Fibroblast of upper back skin (primary cell): ENCODE measurements at regions not wholly inside any gene's neighbourhood (a gene's known extent, or its start where the extent isn't known, plus 50 kb on each side); places are given as distances from the start of the nearest gene placed in this dataset.
A peak's percentile ranks its signal among the peaks of the same experiment; 100 is the strongest.

Experiments used
- DNase-seq: peaks from one replicate; pipeline ENCODE4 v3.0.0-alpha.2; 2013

DNA sequence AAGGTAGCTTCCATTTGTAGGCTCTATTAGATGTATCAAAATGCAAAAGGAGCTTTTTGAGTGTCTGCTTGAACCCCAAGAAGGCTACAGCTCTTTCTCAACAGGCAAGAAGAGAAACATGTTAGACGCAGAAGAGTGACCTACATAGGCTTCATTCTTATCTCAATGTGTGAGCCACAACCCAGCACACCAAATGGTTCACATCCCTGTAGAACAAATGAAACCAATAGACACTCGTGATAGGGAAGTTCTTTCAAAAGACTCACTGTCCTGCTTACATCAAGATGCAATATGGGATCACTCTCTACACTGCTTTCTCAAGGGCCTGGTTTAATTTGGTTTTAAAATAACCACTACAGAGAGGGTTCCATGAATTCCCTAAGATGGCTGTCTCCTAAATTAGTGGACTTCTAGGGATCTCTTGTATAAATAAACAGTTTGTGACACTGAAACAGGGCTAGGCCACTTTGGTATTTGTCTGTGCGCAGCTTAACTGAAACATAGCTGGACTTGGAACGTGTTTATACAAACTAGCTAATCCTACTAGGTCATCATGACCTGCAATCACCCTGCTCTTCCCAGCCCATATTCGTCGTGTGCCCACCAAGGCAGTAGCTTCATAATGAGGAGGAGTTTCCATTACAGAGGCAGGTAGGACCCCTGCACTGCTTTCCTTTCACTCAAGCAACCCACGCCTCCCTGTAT lies 225.4 kb upstream of the PREP start:
- DNase-seq, result no peak

DNA sequence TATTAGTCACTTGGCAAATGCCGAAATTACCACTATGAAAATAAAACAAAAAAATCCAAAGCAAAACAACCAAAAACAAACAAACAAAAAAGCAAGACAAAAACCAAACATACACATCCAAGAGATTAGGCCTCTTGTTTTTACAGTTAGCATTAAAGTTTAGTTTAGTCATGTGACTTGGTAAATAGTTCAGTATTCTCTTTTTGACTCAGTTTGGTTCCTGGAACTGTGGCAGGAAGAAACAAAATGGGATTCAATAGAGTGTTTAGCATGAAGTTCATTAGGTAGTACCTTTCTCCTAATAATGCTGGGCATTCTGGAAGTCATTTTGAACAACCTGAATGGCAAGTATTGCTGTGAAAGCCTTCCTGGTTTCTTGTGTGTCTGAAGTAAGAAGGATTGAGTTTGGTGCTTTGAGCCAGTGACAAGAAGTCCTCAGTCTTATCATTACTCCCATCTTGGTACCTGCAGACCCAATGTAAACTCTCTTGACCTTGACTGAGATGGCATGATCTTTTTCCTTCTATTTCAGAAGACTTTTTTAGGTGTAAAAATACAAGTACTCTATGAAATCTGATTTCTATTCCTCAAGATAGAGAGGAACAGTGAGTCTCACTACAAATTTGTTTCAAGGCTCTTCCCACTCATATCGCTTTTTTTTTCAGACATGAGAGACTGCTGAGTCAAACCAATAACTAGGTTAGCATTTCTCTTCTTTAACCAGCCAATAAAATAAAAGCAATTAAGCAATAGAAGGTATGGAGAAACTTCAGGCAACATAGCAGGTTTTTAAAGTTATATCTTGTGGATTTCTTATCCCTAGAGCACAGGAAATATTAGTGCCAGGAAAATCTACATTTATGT lies 223.6 kb upstream of the PREP start:
- no peak for DNase-seq

DNA sequence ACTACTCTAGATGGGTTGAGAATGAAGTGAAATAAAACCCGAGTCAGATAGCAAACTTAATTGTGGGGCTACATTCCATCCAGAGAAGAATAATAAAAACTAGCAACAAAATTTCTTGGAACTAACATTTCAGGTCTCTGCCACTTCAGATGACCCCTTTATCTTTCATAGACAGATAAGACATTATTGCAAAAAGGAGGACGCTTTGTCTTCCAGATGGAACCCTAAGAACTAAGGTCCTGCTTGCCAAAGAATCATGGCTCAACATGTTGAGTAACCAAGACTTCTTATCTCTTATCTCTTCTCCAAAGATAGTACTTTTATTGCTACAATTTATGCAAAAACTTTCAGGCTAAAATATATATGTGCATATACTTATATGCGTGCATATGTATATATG lies 221.1 kb upstream of the PREP start:
- DNase-seq, result no peak

DNA sequence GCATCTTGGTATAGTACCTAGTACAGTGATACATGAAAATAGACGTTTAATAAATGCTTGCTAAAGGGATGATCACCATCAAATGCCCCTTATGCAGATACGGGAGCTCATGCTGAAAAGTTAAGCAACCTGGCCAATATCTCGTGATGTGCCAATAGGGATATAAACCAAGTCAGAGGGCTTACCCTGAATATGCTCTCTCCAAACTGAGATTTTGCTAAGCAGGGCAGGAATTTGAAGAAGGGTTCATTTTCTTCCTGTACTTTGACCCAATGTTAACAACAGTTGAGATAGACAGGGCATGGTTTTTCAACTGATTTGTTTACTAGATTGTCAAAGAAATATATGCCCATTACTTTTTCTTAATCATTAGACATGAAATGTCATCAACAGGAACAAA lies 219.3 kb upstream of the PREP start:
- no peak for DNase-seq

DNA sequence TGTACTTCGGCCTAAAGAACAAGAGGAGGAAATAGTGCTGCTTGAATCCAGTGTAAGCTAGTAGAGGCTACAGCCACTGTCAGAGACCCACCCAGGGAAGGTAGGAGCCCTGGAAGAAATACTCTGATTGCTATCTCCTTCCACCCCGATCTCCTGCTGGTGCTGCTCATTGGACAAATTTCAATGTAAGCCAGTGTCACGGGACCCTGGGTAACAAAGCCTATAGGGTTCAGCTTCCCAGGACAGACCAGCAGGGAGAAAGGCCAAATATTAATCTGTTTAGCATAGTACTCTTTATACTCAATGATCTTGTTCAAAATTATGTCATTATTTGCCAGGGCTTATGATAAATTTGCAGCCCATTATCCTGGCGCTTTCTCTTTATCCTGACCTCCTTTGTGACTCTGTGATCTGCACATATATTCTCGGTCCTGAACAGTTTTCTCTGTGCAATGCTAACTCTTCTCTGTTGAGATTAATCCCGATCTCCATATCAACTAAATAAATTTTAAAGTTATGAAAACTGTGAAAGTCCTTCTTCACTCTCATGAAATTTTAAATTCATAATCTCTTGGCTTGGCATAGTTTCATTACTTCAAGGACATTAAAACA lies 218.8 kb upstream of the PREP start:
- DNase-seq, result no peak

DNA sequence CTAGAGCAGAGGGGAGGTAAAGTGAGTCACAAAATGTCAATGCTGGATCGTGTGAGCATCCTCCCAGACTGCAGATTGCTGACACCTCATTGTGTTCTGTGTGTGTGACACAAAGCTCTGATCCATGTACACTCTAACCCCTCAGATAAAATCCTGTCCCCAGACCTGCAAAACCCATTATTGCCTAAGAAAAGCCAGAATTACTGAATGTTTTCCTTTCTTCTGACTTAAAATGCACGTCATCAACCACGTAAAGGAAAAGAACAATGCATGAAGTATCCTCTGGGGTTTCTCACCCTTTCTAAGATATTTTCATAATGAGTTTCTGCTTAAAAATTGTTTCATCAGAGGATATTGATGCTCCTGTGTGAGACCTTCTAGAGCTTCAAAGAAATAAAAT lies 218.0 kb upstream of the PREP start:
- DNase-seq, result no peak

DNA sequence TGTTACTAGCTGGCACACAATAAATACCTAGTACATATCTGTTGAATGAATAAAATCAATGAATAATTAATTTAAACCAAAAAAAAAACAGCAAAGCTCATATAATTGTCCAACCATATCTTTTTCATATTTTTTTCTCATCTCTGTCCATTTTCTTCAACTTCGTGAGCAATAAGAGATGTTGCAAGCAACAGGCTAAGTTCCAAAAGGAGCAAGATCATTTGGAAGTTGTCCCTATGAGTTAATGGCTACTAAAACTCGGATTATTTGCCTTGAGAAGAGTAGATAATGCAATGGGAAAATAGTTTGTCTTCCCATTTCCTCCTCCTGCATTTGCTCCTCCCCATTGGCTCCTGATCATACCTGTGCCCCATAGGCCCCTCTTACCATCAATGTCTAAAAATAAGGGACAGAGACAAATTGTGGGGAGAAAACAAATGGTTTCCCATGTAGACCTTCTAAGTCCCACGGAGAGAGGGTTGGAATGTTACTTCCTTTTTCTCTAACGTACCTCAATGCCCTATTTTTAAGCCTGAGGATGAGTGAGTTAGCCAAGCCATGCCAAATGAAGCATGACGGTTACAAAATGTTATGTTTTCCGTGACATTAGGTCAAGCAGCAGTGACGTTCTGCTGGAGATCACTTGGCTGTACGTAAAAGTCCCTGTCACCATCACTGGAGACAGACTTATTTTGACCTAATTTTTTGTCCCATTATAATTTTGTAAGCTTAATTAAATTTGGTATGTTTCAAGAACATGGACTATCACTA lies 217.3 kb upstream of the PREP start:
- no peak for DNase-seq

DNA sequence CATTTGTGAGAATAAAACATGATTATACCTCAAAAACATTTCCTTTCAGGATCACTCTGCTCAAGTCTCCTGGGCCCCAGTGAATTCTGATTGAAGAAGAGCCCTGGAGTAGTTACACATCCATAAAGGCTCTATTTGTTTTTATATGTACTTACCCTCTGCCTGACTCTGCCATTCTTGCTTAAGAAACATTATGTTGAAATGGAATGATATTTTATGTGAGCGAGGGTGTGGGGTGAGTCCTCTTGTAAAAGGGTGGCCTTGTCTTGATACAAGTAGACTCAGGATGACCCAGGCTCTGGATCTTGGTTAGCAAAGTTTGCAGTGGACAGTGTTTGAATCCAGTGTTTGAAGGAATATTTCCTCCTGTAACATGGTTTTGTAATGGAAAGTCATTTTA lies 215.4 kb upstream of the PREP start:
- DNase-seq, result no peak

DNA sequence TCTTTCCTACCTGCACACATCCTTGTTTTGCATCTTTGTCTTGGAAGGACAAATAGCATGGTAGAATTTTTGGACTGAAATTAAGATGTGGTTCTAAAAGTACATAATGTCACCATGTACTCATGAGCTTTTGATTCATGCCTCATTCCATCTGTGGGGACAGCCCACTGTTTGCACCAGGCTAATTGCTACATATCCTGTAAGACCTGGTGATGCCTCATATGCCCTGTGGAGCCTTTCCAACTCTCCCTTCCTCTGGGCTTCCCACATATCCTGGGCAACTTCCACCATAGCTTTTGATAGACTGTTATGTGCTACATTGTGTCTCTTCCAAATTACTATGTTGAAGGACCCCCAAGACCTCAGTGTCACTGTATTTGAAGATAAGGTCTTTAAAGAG lies 213.6 kb upstream of the PREP start:
- no peak for DNase-seq

DNA sequence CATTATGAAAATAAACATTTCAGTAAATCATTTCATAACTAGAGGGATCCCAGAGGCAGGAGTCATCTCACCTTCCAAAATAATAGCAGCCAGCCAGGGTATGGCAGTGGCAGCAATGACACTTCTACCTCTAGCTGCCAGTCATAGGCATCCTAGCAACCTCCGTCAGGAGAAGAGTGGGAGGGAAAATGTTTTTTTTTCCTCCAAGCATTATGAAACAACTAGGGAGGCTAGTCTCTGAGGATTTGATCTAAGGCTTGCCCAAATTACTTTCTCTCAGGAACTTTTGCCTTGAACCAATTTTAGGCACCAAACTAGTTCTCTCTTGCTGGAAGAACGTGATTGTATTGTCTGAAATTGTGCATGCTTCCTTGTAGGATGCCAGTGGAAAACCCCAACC lies 208.7 kb upstream of the PREP start:
- DNase-seq, result no peak

DNA sequence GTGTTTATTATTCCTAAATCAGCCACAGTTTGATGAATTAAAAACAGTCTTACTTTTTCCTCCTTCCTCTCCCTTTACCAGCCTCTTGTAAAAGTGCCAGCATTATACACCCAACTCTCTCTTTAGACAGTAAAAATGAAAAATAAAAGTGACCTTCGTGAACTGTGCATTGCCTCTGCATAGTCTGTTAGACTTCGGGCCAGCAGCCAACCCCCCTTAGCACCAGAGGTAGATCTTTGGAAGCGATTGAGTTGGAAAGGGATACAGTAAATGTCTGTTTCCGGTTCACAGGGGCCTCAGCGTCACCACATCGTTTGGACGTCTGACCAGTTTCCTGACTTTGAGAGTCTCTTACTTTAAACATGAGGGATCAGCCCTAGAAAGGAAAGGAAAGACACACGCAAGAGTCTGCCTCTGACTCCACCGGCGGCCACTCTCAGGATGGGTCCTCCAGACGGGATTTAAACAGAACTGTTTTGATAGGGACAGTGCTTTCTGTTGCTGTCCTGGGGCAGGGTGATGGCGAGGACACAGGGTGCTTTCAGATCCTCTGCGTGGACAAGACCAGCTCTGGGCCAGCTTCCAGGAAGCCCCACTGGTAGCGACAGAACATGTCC lies 206.6 kb upstream of the PREP start:
- peak; percentile 74 for DNase-seq

DNA sequence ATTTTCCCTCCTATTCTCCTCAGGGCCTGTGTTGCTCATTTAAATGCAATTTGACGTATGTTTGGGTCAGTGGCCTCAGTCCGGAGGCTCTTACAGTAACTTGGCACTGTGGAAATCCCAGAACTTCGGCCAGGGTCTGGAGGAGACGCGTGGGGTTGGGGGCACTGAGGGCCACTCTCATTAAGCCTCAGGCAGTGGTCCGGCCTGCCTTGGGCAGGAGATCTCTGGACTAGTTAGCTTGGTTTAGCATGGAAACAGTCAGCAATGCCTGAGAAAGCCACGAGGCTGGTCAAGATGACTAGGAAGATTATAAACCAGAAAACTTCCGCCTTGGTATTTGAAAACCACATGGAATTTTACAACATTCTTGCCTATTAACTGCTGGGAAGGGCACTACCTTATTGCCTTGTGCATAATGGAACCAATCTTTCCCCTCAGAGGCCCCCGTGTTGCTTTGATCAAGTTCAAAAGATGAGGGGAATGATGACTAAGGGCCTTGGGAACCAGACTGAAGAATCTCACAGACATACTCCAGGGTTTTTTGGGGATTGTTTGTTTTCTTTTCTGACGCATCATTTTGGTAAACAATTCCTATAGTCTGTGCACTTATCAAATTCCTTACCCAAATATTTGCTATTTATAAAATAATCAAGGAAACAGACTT lies 206.0 kb upstream of the PREP start:
- peak; percentile 98 for DNase-seq

DNA sequence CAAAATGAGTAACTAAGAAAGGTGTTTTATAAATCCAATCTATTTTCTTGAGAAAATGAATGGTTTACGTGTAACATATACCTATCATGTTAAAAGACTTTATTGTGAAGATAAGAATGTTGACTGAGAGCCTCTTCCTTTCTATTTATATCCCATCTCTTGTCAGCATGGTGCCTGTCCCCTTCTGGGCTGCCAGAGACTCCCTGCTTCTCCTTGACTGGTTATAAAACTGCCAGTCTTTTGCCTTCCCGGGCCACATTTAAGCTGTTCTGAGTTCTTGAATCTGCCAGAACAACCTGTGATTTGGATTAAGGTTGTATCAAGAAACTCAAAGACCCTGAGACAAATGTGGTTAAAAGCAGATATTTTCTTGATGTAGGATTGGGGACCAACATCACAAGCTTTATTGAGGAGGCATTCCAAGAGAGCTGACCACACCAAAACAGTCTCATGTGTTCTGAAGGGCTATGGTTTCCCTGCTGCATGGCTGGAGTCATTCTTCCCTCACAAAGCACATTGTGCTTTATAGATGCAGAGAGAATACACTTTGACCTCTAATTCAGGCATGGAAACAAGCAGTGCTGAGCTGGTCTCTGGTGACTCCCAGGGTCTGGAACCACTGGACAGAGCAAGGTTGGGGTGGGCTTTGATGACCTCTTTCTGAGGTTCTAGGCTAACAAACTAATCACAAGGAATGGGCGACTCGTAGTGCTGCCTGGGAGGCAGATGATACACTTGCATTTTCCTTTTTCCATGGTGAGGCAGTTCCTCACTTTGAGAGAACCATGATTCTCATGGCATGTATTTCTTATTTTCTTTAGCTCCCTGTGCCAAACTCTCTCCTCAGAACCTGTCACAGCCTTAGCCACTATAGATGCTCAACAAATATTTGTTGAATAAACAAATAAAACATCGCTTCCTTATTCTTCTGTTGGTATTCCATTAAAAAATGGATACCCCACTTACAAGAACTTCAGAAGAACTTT lies 205.0 kb upstream of the PREP start:
- no peak for DNase-seq

DNA sequence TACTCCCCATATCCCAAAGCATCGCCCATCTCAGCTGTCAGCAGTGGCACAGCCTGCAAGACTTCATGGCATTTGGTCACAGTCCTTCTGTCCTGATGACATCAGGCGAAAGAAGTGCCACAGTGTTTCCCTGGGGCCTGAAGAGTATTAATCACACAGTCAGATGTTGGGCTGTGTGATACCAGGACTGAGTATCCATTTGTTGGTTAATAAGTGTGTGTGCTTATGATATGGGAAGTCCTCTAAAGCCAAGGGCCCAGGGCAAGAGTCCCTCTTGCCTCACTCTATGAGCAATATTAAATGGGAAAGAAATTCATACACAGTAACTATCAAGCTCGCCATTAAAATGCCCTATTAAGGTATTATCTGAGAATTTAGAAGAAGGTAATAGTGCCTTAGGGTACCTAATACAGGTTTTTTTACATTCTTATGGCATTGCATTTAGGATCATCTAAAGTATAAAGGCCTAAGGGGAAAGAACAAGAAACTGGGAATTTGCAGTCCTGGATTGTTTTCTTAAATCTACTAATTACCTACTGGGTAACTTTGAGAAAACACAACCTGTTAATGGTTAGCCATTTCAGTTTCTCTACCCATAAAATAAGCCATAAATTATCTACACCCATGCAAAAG lies 204.1 kb upstream of the PREP start:
- DNase-seq, result no peak

DNA sequence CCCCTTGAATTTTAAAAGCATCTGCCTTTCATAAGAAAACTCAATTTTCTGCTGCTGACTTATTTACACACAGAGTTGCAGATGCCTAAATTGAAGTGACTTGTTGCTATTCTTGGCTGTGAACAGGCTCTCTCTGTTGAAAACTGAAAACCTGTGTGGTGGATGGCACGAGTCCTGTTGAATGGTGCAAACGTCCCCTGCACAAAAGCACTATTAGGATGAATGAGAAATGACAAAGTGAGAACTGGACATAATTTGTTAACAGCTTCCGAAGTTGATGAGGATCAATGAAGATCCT lies 201.7 kb upstream of the PREP start:
- DNase-seq, result no peak

DNA sequence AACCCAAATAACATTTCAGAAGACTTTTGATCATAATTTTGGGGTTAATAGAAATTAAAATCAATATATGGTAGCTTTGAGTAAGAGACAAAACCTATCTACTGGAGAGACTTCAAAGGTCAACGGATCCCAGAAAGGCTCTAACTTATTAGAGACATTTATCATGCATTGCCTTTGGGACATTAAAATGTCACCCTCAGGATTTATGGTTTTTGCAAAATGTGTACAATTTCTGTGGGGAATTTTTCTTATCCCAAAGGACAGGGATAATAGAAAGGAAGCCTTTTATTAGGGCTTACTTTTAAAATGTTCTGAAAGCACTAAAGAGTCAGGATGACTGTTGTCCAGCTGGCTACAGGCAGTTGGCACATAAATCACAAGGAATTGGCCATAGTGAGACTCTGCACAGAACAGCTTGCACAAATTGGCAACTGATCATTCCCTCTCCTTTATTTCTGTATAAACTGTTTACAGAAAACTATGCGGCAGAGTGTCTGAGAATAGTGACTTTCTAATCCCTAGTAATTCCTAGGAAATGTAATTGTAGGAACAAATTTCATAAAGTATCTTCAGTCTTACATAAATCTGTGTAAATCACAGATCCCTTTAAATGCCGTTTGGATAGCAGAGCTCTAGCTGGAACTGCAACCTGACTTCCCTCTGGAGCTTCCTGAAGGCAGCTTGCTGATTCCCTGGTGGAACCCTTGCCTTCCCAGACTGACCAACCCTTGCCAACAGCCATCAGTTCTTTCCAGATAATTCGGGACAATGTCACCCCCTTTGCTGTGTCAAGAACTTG lies 201.1 kb upstream of the PREP start:
- peak; percentile 83 for DNase-seq

DNA sequence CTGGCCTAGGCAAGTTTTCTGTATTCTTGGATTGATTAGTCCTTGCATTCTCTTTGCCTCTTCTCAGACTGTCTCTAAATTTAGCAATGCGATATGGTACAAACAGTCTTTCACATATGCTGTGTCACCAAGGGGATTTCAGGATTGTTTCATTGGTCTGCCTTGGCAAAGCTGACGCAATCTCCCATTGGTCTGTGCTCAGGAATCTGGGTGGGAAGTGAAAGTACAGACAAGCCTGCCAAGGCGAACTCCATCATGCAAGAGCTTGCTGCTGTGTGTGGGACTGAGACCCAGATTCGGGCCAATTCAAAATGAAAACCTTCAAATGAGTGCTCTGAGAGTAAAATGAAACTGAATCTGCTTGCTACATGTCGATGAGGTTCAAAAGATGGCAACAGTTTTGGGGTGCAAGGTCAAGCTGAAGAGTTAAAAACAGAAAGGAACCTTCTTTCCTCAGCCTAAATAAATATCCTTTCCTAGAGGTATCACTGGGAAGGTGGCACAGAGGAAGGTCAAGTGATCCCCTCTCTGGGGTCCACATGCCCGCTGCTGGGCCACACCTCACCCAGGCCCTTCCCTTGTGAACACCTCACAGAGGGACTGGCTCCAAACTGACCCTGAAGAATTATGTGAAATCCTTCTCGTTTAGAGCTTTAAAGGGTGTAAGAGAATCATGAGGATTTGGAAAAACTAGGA lies 198.8 kb upstream of the PREP start:
- peak; percentile 97 for DNase-seq

DNA sequence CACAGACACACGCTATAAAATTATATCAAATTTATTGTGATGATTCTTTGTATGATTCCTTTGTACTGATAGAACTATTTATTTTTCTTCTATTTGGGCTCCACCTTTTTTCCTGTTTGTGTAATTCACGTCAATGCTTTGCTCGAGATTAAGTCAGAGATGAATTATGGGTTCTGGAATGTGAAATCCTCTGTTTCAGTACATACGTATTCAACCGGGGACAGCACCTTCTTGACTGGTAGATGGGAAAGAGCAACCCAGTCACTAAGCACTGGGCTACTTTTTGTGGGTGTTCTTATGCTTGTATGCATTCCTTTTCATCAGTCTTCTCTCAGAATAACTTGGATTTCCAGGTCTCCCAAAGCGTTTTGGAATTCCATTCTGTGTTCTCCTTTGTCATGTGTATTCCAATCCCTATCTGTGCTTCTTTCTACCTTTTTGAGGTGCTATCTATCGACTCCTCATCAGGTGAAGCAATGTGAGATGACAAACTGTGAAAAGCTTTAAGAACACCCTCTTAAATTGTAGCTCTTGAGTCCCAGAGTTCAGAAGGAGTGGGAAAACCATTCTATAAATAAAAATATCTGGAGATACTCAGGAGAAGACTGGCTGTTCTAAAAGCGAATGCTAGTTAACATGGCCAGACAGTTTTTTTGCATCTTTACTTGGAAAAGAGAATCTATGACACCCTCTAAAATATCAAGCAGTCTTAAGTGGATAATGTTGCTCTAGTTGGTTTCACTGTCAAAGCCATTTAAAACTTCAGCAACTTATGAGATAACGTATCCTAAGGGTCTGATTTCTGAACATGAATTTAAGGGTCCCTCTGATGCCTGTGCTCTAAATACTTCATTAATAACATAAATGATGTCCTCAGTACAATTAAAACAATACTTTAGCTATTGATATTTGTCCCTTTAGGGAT lies 197.7 kb upstream of the PREP start:
- peak; percentile 55 for DNase-seq
